HG03565 (cell line): ENCODE measurements at regions not wholly inside any gene's neighbourhood (a gene's known extent, or its start where the extent isn't known, plus 50 kb on each side); places are given as distances from the start of the nearest gene placed in this dataset.

ENCODE experiments used
- ATAC-seq: cut with Tn5 transposase; IDR thresholded peaks from one replicate; pipeline ENCODE4 v1.9.1; 2021; ENCODE audit warnings: mild to moderate bottlenecking, moderate library complexity; ENCODE audit not compliant: unreplicated experiment

DNA sequence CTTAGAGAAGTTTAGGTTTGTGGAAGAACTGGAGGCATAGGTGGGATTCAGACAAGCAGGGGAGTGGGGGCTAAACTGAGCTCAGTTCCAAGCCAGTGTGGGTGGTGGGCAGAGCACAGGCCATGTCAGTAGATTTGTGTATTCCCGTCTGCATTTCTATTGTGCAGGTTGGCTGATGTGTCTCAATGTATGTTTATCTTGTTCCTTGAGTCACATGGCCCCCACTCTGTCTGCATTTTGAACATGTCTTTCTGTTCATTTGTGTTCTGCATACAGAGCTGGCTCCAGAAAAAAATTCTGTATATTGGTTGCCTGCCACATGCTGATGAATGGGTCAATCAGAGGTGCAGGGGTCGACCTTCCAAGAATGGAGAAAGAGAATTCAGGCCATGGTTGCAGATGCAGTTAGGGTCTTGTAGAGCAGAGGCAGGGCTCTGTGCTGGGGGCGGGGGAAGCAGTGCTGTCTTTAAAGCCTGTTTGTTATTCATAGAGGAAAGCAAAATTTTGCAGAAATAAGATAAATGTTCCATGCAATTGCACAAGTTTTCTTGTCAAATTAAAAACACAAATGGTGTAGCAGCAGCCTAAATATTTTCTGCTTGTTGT lies 166.7 kb downstream of the CDH26 start:
- ATAC-seq = no peak

GRCh38 chr20:60125513-60125912 lies 167.3 kb downstream of the CDH26 start:
- no peak for ATAC-seq

DNA sequence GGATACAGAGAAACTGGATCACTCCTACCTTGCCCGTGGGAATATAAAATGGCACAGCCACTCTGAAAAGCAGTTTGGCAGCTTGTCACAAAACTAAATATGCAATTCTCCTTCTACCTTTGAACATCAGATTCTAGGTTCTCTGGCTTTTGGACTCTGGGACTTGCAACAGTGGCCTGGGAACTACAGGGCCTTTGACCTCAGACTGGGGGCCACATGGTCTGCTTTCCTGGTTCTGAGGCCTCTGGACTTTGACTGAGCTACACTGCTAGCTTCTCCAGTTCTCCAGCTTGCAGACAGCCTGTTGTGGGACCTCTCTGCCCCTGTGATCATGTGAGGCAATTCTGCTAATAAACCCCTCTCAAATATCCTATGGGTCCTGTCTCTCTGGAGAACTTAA lies 168.8 kb downstream of the CDH26 start:
- no peak for ATAC-seq

- no peak for ATAC-seq
Measured at GRCh38 chr20:60131375-60131774, 173.2 kb downstream of the CDH26 start.

DNA sequence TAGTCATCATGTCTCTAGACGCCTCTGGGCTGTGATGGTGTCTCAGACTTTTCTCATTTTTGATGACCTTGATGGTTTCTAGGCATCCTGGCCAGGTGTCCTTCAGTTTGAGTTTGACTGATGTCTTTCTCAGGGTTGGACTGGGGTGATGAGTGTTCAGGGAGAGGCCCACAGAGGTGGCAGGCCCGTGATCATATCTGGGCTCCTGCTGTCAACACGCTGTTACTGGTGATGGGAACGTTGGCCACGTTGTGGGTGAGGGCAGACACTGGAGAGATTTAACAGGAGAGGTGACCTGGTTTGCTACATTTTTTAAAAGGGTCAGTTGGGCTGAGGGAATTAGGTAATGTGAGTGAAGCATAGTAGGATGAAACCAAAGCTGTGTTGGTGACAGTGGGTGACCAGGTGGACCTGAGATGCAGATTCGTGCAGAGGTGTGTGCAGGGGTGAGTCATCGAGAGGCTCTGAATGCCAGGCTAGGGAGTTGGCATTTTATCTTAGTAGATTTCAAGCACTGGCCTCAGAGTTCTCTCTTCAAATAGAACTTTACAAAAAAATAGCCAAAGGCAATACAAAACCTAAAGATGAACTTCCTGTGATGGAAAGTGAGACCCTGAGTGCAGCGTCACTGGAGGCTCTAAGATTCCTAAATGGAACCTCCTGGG lies 174.1 kb downstream of the CDH26 start:
- no peak for ATAC-seq

- no peak for ATAC-seq
Measured at GRCh38 chr20:60132827-60133670, 174.8 kb downstream of the CDH26 start.

GRCh38 chr20:60135276-60135675 lies 177.1 kb downstream of the CDH26 start:
- ATAC-seq = no peak

DNA sequence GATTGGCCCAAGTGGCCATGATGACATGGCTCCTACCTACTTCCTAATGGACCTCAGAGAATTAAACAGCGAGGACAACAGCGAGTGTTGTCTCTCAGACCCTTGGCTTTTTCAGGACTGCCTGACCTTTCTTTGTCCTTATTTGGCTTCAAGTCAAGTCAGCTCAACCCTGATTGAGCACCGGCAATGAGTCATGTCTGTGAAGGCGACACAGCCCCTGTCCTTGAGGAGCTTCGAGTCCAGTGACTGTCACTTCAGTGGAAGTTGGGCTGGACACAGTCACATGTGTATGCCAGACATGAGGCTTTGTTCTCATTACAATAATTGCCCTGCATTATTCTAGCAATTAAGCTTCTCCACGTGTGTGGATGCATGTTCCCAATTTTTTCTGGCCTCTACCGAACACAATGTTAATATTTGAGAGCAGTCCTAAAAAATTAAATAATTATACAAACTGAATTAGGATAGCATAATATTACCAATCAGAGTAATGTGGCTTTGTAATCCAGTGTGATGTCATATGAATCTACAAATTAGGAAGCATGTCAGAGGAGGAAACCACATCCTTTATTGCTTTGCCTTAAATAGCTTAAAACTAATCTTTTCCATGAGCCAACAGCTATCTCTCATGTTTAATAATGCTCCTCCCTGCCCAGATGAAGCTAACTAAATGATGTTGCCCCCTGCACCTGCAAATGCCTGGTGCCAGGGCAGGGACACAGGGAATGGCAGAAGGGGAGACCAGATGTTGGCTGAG lies 178.6 kb downstream of the CDH26 start:
- no peak for ATAC-seq

DNA sequence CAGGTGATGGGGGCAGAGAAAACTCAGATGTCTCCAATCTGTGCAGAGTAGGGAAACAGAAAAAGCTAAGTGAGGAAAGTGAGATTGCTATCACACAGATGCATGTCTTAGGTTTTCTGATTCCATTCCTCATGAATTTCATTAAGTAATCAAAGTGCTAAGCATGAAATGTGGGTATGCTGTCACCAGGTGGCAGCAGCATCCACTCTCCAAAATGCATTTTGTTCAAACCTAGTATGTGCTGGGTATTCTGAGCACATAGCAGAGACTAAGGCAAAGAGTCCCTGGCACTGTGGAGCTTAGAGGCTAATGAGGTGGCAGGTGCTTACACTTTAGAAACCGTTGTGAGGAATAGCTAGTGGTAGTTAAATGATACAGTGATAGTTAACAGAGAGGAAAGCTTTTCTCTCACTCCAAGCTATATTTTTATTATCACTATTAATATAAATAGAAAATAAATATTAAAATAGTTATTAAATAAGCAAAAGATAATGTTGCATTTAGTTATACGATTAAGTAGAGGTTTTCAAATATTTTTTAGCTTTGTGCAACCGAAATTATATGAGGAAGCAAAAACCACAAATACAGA lies 179.5 kb downstream of the CDH26 start:
- ATAC-seq = peak; percentile 39

DNA sequence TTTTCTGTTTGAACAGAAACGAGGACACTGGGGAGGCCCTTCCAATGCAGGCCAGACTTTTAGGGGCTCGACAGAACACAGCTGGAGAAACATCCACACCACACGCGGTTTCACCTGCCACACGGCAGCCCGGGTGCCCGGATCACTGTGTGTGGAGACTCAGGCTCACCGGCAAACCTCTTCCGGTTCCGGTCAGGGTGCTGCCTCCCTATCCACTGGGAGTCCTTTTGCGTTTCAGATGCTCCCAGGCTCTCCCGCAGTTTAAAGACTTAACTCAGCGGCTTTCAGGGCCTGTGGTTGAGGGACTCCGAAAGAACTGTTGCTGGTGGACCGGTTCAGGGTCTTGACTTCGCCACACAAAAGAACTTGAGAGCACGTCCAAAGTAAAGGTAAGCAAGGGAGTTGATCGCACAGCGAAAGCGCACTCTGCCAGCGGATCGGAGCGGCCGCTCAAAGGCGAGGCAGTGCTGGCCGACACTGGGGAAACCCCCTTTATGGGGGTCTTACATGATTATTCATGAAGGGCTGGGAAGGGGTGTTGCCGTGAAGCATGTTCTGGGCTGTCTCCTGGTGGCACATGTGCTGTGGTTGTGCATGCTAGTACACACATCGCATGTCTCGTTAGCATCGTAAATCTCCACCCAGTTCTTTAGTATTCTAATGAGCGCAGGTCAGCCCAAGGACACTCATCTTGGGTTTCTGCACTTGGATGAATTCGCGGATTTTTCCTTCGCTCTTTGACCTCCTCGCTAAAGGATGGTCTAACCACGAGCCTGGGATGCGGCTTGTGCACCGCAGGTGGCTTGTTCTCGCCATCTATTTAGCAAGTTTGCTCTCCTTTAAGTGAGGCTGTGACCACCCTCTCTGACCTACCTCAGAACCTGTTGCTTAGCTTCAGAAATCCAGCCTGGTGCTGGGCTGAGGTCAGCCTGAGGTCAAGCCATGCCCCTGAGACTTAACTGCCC lies 180.3 kb downstream of the CDH26 start:
- peak; percentile 50 for ATAC-seq

GRCh38 chr20:60139663-60140446 lies 181.6 kb downstream of the CDH26 start:
- no peak for ATAC-seq

- ATAC-seq = no peak
Measured at GRCh38 chr20:60142587-60142986, 184.4 kb downstream of the CDH26 start.

DNA sequence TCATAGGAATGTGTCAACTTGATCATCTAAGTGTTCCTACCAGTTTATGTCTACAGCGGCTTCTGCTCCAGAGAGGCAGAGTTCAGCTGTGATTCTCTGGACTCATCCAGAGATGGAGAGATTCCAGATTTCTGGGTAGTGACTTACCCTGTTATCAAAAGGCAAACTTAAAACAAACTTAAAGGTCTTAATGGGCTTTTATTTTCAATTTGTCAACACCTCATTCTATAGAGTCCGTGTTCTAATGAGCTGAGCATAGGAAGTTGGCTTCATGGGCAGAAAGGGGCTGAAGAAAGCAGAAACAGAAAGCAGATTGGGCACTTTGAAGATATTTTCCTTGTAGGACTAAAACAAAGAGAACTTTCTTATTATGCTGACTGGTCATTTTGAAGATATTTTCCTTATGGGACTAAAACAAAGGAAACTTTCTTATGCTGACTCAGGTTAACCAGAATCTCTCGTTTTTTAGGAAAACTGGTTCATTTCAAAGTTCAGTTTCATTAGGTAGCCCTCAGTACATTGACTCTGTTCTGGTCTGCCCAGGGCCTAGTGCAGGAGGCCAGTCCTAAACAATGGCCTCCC lies 185.1 kb downstream of the CDH26 start:
- no peak for ATAC-seq

- no peak for ATAC-seq
Measured at GRCh38 chr20:60144404-60144803, 186.2 kb downstream of the CDH26 start.

- ATAC-seq = no peak
Measured at GRCh38 chr20:60144974-60145527, 186.8 kb downstream of the CDH26 start.

GRCh38 chr20:60147004-60147403 lies 188.8 kb downstream of the CDH26 start:
- ATAC-seq = no peak

GRCh38 chr20:60148885-60149284 lies 190.7 kb downstream of the CDH26 start:
- no peak for ATAC-seq

- ATAC-seq = no peak
Measured at GRCh38 chr20:60152792-60153191, 194.6 kb downstream of the CDH26 start.
